GM10248 (cell line): ENCODE measurements at regions not wholly inside any gene's neighbourhood (a gene's known extent, or its start where the extent isn't known, plus 50 kb on each side); places are given as distances from the start of the nearest gene placed in this dataset.
"Not testable (repeated sequence)": the region's sequence is repeated elsewhere in the genome, so short reads cannot be mapped to it uniquely, and the experiment has no call there.

ENCODE experiments used
- CTCF ChIA-PET: fragments of 300-600 bp; sonication (Branson Sonifier 250); formaldehyde crosslinking; extraction: SDS; loops from one replicate; lab custom pipeline; 2021; ENCODE audit warnings: antibody characterized with exemption; lab: Yijun Ruan, JAX
- POLR2A ChIA-PET: fragments of 350-650 bp; sonication (Branson Sonifier 250); formaldehyde crosslinking; extraction: SDS; loops from one replicate; lab custom pipeline; 2020; ENCODE audit warnings: antibody characterized with exemption; lab: Yijun Ruan, JAX
- DNase-seq: peaks from one replicate; pipeline ENCODE4 v3.0.0; 2012; ENCODE audit errors: extremely low spot score
- TF ChIP-seq, protein P1 (sequence below): IDR thresholded peaks from 2 replicates; pipeline ENCODE4 v1.5.1; 2012; ENCODE audit warnings: mild to moderate bottlenecking, low read depth; ENCODE audit errors: extremely low read depth, missing control alignments, control extremely low read depth

- ChIA-PET POLR2A (no interaction called here), CTCF (no interaction called here)
- DNase-seq: no peak
- TF ChIP-seq, protein P1, sequence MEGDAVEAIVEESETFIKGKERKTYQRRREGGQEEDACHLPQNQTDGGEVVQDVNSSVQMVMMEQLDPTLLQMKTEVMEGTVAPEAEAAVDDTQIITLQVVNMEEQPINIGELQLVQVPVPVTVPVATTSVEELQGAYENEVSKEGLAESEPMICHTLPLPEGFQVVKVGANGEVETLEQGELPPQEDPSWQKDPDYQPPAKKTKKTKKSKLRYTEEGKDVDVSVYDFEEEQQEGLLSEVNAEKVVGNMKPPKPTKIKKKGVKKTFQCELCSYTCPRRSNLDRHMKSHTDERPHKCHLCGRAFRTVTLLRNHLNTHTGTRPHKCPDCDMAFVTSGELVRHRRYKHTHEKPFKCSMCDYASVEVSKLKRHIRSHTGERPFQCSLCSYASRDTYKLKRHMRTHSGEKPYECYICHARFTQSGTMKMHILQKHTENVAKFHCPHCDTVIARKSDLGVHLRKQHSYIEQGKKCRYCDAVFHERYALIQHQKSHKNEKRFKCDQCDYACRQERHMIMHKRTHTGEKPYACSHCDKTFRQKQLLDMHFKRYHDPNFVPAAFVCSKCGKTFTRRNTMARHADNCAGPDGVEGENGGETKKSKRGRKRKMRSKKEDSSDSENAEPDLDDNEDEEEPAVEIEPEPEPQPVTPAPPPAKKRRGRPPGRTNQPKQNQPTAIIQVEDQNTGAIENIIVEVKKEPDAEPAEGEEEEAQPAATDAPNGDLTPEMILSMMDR: no peak
Measured at GRCh38 chr2:51921076-51921475, 889.1 kb upstream of the NRXN1 start.

DNA sequence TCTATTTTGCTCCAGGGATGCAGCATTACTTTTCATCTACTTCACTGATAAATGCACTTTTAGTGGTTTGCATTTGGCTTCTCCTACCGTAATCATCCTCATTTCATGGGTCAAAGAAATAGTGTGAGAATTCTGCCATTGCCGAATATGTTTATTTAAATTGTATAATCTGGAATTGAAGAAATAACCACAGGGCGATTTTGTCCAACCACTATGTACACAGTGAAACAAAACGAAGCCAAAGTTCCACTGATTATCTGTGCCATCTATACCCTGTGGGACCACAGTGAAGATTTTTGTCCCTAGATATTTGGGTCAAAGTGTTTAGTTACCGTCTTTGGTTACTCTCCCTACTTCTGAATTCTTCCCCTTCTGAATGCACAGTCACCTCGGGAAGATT lies 888.6 kb upstream of the NRXN1 start:
- TF ChIP-seq, protein P1: no peak
- POLR2A ChIA-PET: no interaction called here
- CTCF ChIA-PET: no interaction called here
- no peak for DNase-seq

GRCh38 chr2:51919395-51919794 lies 887.5 kb upstream of the NRXN1 start:
- ChIA-PET POLR2A (no interaction called here), CTCF (no interaction called here)
- DNase-seq: no peak
- TF ChIP-seq, protein P1: no peak

GRCh38 chr2:51918113-51918512 lies 886.2 kb upstream of the NRXN1 start:
- ChIA-PET CTCF (no interaction called here), POLR2A (no interaction called here)
- no peak for DNase-seq
- TF ChIP-seq, protein P1: no peak

DNA sequence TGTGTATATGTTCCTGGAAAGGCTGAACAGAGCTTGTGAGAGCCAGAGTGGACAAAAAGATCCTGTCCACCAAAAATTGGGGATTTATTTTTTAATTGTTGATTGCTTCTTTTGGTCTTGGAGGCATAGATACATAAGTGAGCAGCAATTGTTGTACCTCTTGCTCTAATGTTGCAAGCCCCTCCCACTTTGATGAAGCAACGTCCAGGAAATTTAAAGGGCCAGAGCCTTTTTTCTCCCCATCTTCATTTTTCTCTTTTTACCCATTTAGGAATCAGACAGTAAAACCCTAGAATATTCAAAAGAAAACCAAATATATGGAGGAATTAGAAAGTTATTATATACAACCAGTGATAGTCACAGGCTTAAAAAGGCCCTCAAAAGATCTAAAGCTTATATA lies 871.8 kb upstream of the NRXN1 start:
- no peak for DNase-seq
- POLR2A ChIA-PET: no interaction called here
- TF ChIP-seq, protein P1: no peak
- CTCF ChIA-PET: no interaction called here

GRCh38 chr2:51899643-51900042 lies 867.7 kb upstream of the NRXN1 start:
- DNase-seq: no peak
- ChIA-PET CTCF (no interaction called here), POLR2A (no interaction called here)
- TF ChIP-seq, protein P1: no peak

DNA sequence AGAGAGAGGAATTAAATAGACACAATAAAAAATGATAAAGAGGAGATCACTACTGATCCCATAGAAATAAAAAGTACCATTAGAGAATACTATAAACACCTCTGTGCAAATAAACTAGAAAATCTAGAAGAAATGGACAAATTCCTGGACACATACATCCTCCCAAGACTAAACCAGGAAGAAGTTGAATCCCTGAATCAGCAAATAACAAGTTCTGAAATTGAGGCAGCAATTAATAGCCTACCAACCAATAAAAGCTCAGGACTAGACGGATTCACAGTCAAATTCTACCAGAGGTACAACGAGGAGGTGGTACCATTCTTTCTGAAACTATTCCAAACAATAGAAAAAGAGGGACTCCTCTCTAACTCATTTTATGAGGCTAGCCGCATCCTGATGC lies 862.7 kb upstream of the NRXN1 start:
- CTCF ChIA-PET: interaction anchor here (0.9 kb wide), 1 partner anchor 22 kb away, joined by 3 read pairs; no protein-coding TSS in a partner anchor
- POLR2A ChIA-PET, DNase-seq: not testable (repeated sequence)
